ENCODE measurements at regions not wholly inside any gene's neighbourhood (a gene's known extent, or its start where the extent isn't known, plus 50 kb on each side); places are given as distances from the start of the nearest gene placed in this dataset.

DNA sequence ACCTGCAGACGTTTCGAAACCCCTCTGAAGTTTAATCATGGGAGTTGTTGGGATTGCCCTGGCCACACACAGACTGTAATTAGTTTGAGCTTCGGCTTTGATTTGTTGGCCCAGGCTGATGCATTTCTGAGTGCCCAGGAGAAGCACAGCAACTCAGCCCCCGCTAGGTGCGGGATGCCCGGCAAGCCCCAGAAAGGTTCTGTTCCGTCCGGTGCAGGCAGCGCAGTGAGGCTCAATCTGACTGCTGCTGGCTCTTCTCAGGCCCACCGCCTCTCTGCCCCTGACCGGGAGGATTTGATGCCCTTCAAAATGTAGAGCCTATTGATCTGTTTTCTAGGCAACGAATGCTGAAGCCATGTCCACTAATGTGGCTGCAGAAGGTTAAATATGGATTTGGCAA lies 73.4 kb upstream of the TAF11L2 start:
- WGBS, 2 donors (ENCODE audit: low coverage in 1 of 2) = 57 to 68% methylated on average over 1 to 7 of the region's 12 CpGs
- H3K27ac ChIP-seq = no peak overlapping the region
- H3K4me1 ChIP-seq = no peaks in the 10 kb centered on the region

GRCh38 chr5:17425385-17426070 lies 72.5 kb upstream of the TAF11L2 start:
- Histone ChIP-seq H3K36me3 (no peaks in the 10 kb centered on the region), H3K27me3 (peaks cover 5% of the 10 kb centered on the region), H3K4me1 (no peaks in the 10 kb centered on the region), H3K4me3 (no peak overlapping the region), H3K9me3 (no peaks in the 10 kb centered on the region), H3K27ac (no peak overlapping the region)
- TF ChIP-seq POLR2A (IDR thresholded peaks at IDR 0.05) = no peak
- no peak for TF ChIP-seq POLR2AphosphoS5 (IDR thresholded peaks at IDR 0.05)
- ATAC-seq = no peak
- WGBS, 2 donors (ENCODE audit: low coverage in 1 of 2) = 74 to 80% methylated on average over 8 of the region's 8 CpGs

More for the DNA sequence above, 73.4 kb upstream of the TAF11L2 start:
- no peak for ATAC-seq
- TF ChIP-seq EP300 (IDR thresholded peaks at IDR 0.05) = no peak
- no peak for TF ChIP-seq POLR2A (IDR thresholded peaks at IDR 0.05)
- no peak for TF ChIP-seq POLR2AphosphoS5 (IDR thresholded peaks at IDR 0.05)
- TF ChIP-seq CTCF (IDR thresholded peaks at IDR 0.05) = no peak
- H3K9me3 ChIP-seq = no peaks in the 10 kb centered on the region
- H3K4me3 ChIP-seq = no peak overlapping the region
- H3K36me3 ChIP-seq = no peaks in the 10 kb centered on the region
- no peaks in the 10 kb centered on the region for H3K27me3 ChIP-seq

DNA sequence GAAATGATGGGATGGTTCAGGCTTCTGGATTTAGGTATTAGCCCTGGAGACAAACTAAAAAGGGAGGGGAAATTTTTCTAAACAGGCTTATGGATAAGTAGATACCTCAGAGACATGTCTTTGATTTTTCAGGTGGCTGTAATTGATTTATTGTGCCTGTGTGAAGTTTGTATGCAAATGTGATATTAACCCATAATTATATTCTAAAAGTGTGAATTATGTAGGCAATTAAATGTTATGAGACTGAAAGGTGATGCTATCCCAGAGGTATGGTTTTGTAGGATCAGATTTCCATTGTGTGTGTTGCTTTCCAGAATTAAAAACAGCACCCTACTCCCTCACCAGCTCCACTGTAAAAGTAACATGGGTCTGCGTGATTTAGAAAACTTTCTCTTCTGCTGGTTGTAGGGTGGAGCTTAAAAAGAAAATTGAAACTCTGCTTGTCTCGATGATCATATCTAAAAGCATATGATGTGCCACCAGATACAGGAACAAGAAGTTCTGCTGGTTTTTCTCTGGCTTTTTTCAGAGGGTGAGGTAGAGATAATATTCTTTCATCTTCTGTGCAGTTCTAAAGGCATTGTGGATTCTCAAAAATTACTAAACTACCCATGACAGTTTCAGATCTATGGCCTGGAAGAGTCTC lies 71.8 kb upstream of the TAF11L2 start:
- no peak for ATAC-seq
- no peaks in the 10 kb centered on the region for H3K9me3 ChIP-seq
- TF ChIP-seq EP300 (IDR thresholded peaks at IDR 0.05) = no peak
- TF ChIP-seq POLR2AphosphoS5 (IDR thresholded peaks at IDR 0.05) = no peak
- no peak for TF ChIP-seq POLR2A (IDR thresholded peaks at IDR 0.05)
- TF ChIP-seq CTCF (IDR thresholded peaks at IDR 0.05) = no peak
- H3K36me3 ChIP-seq = no peaks in the 10 kb centered on the region
- H3K4me1 ChIP-seq = no peaks in the 10 kb centered on the region
- WGBS, 2 donors (ENCODE audit: low coverage in 1 of 2) = 63 to 69% methylated on average over 2 of the region's 2 CpGs
- peaks cover 5% of the 10 kb centered on the region for H3K27me3 ChIP-seq
- H3K27ac ChIP-seq = no peak overlapping the region
- no peak overlapping the region for H3K4me3 ChIP-seq

GRCh38 chr5:17428176-17428800 lies 69.7 kb upstream of the TAF11L2 start:
- Histone ChIP-seq H3K9me3 (no peaks in the 10 kb centered on the region), H3K4me3 (no peak overlapping the region), H3K36me3 (no peaks in the 10 kb centered on the region), H3K27ac (no peak overlapping the region), H3K4me1 (no peaks in the 10 kb centered on the region), H3K27me3 (peaks cover 5% of the 10 kb centered on the region)
- WGBS, 2 donors (ENCODE audit: low coverage in 1 of 2) = 56 to 72% methylated on average over 6 to 7 of the region's 7 CpGs
- ATAC-seq = no peak
- TF ChIP-seq CTCF (IDR thresholded peaks at IDR 0.05) (no peak), POLR2A (IDR thresholded peaks at IDR 0.05) (no peak), EP300 (IDR thresholded peaks at IDR 0.05) (no peak), POLR2AphosphoS5 (IDR thresholded peaks at IDR 0.05) (no peak)

GRCh38 chr5:17429353-17429752 lies 68.7 kb upstream of the TAF11L2 start:
- no peak for ATAC-seq
- Histone ChIP-seq H3K4me3 (no peak overlapping the region), H3K27ac (no peak overlapping the region), H3K36me3 (no peaks in the 10 kb centered on the region), H3K4me1 (no peaks in the 10 kb centered on the region), H3K9me3 (no peaks in the 10 kb centered on the region), H3K27me3 (peaks cover 5% of the 10 kb centered on the region)
- 75 to 85% methylated on average over 4 of the region's 4 CpGs for WGBS, 2 donors (ENCODE audit: low coverage in 1 of 2)
- TF ChIP-seq CTCF (IDR thresholded peaks at IDR 0.05) (no peak), POLR2A (IDR thresholded peaks at IDR 0.05) (no peak), EP300 (IDR thresholded peaks at IDR 0.05) (no peak), POLR2AphosphoS5 (IDR thresholded peaks at IDR 0.05) (no peak)
